HG03045 (cell line): ENCODE measurements at regions not wholly inside any gene's neighbourhood (a gene's known extent, or its start where the extent isn't known, plus 50 kb on each side); places are given as distances from the start of the nearest gene placed in this dataset.

ENCODE experiments used
- ATAC-seq: cut with Tn5 transposase; IDR thresholded peaks from one replicate; pipeline ENCODE4 v1.9.1; 2021; ENCODE audit warnings: mild to moderate bottlenecking, moderate library complexity; ENCODE audit not compliant: unreplicated experiment

- no peak for ATAC-seq
These were observed 157.1 kb upstream of the SMLR1 start for GRCh38 chr6:130670142-130670541.

DNA sequence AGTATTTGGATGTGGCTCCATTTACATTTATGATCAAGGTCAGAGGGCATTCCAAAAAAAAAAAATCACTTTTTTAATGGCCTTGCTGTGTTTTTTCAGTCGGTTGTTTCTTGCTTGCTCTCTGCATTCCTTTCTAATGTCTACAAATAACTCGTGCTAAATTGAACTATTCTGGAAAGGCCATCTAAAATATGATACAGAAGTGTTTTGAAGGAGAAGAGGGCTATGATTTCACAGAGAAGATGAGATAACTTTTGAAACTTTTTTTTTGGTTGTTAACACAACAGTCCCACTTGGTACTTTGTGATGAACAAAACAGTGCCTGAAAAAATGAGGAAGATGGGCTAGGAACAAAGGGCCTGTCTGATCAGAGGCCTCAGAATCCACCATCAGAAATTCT lies 156.1 kb upstream of the SMLR1 start:
- ATAC-seq, result no peak

DNA sequence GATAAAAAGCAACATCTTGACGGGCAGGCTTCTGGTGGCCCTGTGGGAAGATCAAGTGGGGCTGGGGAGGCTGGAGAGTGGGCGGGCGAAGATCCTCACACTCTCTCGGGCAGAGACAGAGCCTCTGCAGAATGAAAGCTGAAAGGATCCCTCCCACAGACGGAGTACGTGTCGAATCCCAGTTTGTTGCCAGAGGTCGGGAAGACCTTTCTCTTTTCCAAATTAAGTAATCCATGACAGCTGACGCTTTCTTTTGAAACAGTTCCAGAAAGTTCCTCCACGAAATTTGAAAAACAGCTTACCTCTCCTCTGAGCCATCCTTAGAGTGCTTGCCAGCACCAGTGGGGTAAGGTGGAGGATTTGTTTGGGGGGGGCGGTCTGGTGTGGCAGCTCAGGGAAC lies 155.6 kb upstream of the SMLR1 start:
- no peak for ATAC-seq

- no peak for ATAC-seq
These were observed 155.1 kb upstream of the SMLR1 start for GRCh38 chr6:130672153-130672552.

GRCh38 chr6:130674604-130675003 lies 152.6 kb upstream of the SMLR1 start:
- ATAC-seq, result no peak

DNA sequence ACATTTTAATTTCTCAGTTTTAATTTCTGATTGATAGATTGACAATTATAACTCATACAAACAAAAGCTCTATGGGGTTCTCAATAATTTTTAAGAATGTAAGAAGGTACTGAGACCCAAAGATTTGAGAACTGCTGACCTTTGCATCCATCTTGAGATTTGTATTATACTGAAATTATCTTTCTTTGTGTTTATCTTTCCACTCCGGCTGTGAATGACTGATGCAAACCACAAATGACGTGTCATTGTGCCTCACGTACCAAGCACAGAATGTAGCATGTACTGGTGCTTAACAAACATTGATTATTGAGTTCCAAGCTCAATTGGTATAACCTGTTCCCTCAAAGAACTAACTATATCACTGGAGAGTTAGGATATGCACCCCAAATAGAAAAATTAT lies 152.1 kb upstream of the SMLR1 start:
- no peak for ATAC-seq

DNA sequence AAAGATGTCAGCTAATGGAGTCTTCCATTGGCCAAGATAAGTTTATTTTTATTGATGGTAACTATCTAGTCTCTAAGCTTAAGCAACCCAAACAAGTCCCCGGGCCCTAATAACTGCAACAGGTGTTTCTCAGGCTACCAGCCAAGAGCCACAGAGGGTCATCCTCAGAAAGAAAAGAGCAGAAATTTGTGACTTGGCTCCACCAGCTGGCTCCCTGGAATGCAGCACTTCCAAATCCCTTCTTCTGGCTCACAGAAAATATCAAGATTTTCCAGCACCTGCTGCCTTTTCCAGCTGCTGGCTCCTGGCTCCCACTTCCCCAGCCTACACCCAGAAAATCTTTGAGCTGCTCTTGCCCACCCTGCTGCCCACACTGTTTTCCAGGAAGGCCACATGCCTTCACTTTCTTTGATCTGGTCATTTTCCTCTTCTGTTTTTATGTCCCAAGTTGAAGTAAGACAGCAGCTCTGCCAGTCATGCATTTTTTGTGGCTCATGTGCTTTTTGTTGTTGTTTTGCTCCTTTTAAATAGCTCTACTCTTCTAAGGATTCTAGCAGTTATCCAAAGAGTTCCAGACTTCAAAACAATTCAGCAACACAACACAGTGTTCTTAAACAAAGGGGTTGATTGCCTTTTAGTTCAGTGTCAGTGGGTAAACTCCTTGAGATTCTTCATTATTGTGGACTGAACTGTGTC lies 151.0 kb upstream of the SMLR1 start:
- no peak for ATAC-seq

DNA sequence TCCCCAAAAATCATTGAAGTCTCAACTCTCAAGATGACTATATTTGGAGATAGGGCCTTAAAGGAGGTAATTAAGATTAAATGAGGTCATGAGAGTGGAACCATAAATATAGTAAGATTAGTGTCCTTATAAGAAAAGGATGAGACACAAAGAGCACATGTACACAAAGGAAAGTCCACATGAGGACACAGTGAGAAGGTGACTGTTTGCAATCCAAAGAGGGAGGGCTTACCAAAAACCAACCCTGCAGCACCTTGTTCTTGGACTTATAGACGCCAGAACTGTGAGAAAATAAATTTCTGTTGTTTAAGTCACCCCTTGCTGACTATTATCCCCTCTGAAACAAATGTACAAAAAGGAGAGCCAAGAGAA lies 150.4 kb upstream of the SMLR1 start:
- no peak for ATAC-seq

- no peak for ATAC-seq
These were observed 149.9 kb upstream of the SMLR1 start for GRCh38 chr6:130677312-130677711.

DNA sequence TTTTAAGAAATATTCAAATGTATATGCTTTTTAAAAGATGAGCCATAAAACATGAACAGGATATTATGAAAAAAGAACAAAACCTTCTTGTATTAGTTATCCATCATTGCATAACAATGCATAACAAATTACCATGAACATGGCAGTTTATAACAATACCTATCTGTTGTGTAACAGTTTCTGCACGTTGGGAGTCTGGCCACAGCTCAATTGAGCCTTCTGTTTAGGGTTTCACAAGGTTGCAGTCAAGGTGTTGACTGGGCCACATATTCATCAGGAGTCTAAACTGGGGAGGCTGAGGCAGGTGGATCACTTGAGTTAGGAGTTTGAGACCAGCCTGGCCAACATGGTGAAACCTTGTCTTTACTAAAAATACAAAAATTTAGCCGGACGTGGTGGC lies 149.4 kb upstream of the SMLR1 start:
- ATAC-seq, result no peak

- no peak for ATAC-seq
These were observed 147.5 kb upstream of the SMLR1 start for GRCh38 chr6:130679684-130680083.

GRCh38 chr6:130680116-130680515 lies 147.1 kb upstream of the SMLR1 start:
- no peak for ATAC-seq

- no peak for ATAC-seq
These were observed 146.2 kb upstream of the SMLR1 start for GRCh38 chr6:130681028-130681427.

DNA sequence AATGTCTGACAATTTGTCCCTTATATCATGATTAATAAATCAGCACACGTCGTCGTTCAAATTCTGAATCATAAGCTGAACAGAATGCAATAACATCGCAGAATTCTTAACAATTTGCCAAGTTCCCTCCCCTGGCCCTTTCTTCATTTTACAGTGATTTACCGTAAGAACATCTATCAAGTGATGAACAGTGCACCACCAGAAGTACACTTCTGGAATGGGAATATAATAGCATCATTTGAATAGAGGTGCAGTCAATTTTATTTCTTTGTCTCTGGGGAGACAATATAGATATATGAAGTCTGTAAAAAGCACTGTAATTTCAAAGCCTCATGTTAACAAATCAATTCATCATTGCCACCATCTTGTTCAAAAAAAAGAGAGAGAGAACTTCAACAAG lies 145.1 kb upstream of the SMLR1 start:
- ATAC-seq, result no peak

DNA sequence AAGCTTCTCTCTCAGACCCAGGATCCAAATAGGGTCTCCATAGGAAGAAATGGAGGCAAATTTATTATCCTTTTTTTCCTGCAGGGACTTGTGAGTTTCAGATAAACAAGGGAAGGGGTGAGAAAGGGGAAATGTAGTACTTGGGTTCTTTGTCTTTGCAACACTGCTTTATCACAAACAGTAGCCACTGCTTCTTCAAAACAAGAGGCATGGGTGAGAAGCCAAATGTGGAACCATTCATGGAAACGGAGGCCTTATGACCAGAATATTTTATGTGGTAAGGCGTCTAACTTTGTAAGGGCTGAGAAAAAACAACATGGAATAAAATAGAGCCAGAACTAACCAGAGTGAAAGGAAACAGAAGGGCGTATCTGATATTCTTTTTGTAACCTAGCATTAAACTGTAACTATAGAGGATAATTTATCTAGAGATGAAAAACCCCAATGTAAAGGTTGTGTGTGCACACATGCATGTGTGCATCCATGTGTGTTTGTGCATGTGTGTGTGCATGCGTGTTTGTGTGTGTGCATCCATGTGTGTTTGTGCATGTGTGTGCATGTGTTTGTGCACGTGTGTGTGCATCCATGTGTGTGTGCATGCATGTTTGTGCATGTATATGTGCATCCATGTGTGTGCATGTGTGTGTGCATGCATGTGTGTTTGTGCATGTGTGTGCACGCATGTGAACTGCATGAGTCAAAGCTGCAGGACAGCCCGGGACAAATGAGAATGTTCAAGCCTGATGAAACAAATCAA lies 143.3 kb upstream of the SMLR1 start:
- ATAC-seq, result no peak

GRCh38 chr6:130692659-130693058 lies 134.5 kb upstream of the SMLR1 start:
- ATAC-seq, result no peak

GRCh38 chr6:130693944-130694343 lies 133.3 kb upstream of the SMLR1 start:
- ATAC-seq, result no peak

DNA sequence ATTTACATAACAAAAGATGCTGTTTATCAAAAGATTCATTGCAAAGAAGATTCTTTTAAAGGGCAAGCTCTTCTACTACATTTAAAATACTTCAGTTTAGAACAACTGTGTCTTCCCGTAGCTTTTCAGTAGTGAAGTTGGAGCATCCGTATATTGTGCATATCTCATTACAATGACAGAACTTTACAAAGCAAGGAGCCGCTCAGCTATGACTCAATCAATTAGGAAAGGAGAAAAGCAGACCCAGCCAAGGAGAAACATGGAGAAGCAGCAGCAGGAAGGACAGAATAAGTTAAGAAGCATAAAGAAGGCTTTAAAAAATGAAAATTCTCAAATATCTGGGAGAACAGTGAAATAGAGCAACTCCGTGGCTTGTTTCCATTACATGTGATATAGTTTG lies 132.6 kb upstream of the SMLR1 start:
- ATAC-seq, result no peak

GRCh38 chr6:130696806-130697205 lies 130.4 kb upstream of the SMLR1 start:
- no peak for ATAC-seq

DNA sequence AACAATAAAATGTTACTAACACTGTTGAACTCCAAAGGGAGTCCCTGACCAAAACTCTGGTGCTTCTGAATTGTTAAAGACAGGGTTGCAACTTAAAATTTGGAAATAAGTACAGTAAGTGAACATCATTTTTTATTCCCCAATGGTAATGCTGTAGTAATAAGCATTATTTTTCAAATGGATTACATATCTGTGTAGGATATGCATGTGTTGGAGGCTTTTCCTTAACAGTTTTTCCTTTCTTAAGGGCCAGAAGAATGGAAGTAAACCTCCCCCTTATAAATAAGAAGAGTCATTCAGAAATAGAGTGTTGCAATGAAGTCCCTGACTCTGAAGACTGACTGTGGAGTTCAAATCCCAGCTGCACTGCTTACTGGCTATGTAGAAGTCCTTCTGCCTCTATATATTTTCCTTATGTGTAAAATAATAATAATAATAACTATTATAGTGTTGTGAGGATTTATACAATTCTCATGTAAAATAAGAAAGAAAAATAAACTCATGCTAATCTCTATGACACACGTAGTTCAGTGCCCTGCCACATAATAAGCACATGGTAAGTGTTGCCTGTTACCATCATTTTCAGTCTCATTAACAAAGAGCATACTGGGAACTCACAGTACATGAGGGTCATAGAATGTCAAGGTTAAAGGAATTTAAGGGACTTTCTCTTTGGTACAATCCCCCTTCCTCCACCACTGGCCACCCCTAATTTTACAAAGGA lies 129.8 kb upstream of the SMLR1 start:
- ATAC-seq, result peak; percentile 34

DNA sequence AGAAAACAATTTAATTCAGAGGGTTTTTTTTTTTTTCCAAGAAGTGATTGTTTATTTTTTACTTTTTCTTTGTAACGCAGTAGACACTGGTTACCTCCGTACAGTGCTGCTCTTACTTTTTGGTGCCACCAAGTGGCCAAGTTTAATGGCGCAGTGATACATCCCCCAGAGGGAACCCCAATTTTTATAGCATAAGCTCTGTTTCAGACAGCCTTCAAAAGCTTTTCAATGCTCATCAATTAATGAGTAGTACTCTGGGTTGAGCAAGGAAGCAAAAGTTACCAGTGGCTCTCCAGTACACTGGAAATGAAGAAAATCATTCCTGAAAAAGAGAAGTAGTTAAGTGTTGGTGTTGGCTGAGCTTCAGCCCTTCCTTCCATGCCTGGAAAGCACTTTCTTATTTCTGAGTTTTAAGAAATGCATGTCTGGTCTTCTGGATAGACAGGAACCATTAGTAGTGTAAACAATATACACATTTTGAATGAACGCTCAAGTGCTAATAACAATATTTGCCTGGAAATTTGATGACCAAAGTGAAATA lies 129.1 kb upstream of the SMLR1 start:
- peak; percentile 88 for ATAC-seq

DNA sequence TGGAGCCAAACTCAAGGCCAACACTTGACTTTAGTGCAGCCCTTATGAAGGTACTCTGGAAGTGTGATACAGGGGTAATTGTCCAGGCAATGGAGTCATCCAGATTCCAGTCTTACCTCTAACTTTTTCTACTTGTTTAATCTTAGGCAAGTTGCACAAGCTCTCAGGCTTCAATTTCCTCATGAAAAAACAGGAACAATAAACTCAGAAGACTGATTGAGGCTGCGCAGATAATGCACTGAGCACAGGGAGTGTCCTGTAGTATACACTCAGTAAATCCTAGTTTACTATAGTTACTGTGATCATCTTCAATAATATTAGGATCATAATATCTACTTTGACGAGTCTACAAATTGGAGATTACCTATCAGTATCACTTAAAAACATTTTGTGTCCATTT lies 127.5 kb upstream of the SMLR1 start:
- no peak for ATAC-seq
